ENCODE measurements at regions not wholly inside any gene's neighbourhood (a gene's known extent, or its start where the extent isn't known, plus 50 kb on each side); places are given as distances from the start of the nearest gene placed in this dataset.

DNA sequence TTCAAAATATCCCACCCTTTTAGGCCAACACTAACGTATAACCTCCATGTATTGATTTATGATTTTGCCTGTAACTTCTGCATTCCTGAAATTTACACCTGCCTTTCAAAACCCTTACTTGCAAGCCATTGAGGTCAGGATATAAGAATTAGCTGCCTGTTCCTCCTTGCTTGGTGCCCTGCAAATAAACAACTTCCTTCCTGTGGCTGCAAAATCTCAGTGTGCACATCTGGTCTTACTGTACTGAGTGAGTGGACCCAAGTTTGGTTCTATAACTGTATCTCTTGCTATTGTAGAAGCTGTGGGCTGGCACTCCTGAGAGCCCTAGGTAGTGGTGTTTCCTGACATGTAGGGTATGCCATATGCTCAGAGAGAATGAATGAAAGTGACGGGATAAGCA lies 191.1 kb upstream of the RASGRP1 start:
- no peak overlapping the region for H3K4me2 ChIP-seq
- H3K36me3 ChIP-seq (replicated peaks in 1 of 2; ENCODE audit: control insufficient read depth in 1 of 2, insufficient read depth in 2 of 2, low read length in 1 of 2): no peaks in the 10 kb centered on the region
- H3K9me2 ChIP-seq: no peaks in the 10 kb centered on the region
- H3K4me1 ChIP-seq (ENCODE audit: control insufficient read depth in 1 of 2, insufficient read depth in 2 of 2, low read depth in 1 of 2, low read length in 1 of 2): peaks cover 6 to 9% of the 10 kb centered on the region in 2 experiments; a peak in 2 of 4 replicates
- POLR2A ChIA-PET: no interaction called here
- H3K9me3 ChIP-seq: no peaks in the 10 kb centered on the region
- no peaks in the 10 kb centered on the region for H3K79me2 ChIP-seq (ENCODE audit: insufficient read depth)
- H4K20me1 ChIP-seq (ENCODE audit: insufficient read depth): no peaks in the 10 kb centered on the region
- H3K4me3 ChIP-seq (ENCODE audit: low read depth in 2 of 2, low read length in 1 of 2): no peak overlapping the region
- H2AFZ ChIP-seq (ENCODE audit: low read depth): no peak overlapping the region
- TF ChIP-seq, protein P1, sequence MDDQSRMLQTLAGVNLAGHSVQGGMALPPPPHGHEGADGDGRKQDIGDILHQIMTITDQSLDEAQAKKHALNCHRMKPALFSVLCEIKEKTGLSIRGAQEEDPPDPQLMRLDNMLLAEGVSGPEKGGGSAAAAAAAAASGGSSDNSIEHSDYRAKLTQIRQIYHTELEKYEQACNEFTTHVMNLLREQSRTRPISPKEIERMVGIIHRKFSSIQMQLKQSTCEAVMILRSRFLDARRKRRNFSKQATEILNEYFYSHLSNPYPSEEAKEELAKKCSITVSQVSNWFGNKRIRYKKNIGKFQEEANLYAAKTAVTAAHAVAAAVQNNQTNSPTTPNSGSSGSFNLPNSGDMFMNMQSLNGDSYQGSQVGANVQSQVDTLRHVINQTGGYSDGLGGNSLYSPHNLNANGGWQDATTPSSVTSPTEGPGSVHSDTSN (IDR thresholded peaks at IDR 0.05): no peak
- TF ChIP-seq, protein P2, sequence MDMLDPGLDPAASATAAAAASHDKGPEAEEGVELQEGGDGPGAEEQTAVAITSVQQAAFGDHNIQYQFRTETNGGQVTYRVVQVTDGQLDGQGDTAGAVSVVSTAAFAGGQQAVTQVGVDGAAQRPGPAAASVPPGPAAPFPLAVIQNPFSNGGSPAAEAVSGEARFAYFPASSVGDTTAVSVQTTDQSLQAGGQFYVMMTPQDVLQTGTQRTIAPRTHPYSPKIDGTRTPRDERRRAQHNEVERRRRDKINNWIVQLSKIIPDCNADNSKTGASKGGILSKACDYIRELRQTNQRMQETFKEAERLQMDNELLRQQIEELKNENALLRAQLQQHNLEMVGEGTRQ (IDR thresholded peaks at IDR 0.05; ENCODE audit: borderline replicate concordance, low read depth, low read length): no peak
- no peak for TF ChIP-seq EP300 (IDR thresholded peaks at IDR 0.05; ENCODE audit: borderline replicate concordance in 1 of 2, low read depth in 1 of 2, low read length in 1 of 2)
- H3K27me3 ChIP-seq (ENCODE audit: insufficient read depth): no peaks in the 10 kb centered on the region
- H3K27ac ChIP-seq (ENCODE audit: low read depth in 2 of 2, low read length in 1 of 2): no peak overlapping the region
- H3F3A ChIP-seq (replicated peaks; ENCODE audit: insufficient read depth): peaks cover 10% of the 10 kb centered on the region
- no peak overlapping the region for H3K9ac ChIP-seq
- 94% methylated on average over 2 of the region's 2 CpGs for WGBS (ENCODE audit: low lambda C conversion rate)
- no peak for DNase-seq
- CTCF ChIA-PET: no interaction called here

DNA sequence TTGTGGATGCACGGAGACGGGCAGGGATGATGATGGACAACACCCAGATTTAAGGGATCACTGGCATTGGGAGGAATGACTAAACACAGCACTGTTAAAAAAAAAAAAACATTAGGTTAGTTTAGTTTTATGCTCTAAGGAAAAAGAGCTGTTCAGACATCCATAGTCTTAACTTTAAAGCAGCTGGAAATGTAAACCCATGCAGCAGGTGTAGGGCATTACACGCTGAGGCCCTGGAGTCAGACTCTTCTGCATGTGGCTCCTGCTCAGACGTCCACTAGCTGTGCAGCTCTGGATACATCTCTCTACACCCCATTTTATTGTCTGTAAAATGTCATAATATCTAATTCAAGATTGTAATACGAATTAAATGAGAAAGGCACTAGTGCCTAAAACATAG lies 191.8 kb upstream of the RASGRP1 start:
- H3K36me3 ChIP-seq (replicated peaks in 1 of 2; ENCODE audit: control insufficient read depth in 1 of 2, insufficient read depth in 2 of 2, low read length in 1 of 2): no peaks in the 10 kb centered on the region
- no peaks in the 10 kb centered on the region for H3K79me2 ChIP-seq (ENCODE audit: insufficient read depth)
- ChIA-PET CTCF (no interaction called here), POLR2A (no interaction called here)
- no peak overlapping the region for H2AFZ ChIP-seq (ENCODE audit: low read depth)
- no peak overlapping the region for H3K4me3 ChIP-seq (ENCODE audit: low read depth in 2 of 2, low read length in 1 of 2)
- no peak overlapping the region for H3K4me2 ChIP-seq
- H3K9me3 ChIP-seq: no peaks in the 10 kb centered on the region
- no peak overlapping the region for H3K9ac ChIP-seq
- no peaks in the 10 kb centered on the region for H3K27me3 ChIP-seq (ENCODE audit: insufficient read depth)
- WGBS (ENCODE audit: low lambda C conversion rate): 88% methylated on average over 5 of the region's 5 CpGs
- no peak overlapping the region for H3K27ac ChIP-seq (ENCODE audit: low read depth in 2 of 2, low read length in 1 of 2)
- H3K4me1 ChIP-seq (ENCODE audit: control insufficient read depth in 1 of 2, insufficient read depth in 2 of 2, low read depth in 1 of 2, low read length in 1 of 2): peaks cover 6 to 9% of the 10 kb centered on the region in 2 experiments; a peak in 2 of 4 replicates
- H4K20me1 ChIP-seq (ENCODE audit: insufficient read depth): no peaks in the 10 kb centered on the region
- DNase-seq: no peak
- H3K9me2 ChIP-seq: no peaks in the 10 kb centered on the region
- H3F3A ChIP-seq (replicated peaks; ENCODE audit: insufficient read depth): peaks cover 10% of the 10 kb centered on the region
- TF ChIP-seq GABPA (IDR thresholded peaks at IDR 0.05; ENCODE audit: low read depth) (no peak), TCF12 (IDR thresholded peaks at IDR 0.05) (no peak), NFIC (IDR thresholded peaks at IDR 0.05; ENCODE audit: borderline replicate concordance) (no peak), FOXM1 (IDR thresholded peaks at IDR 0.05; ENCODE audit: low read depth) (no peak), MXI1 (IDR thresholded peaks at IDR 0.05; ENCODE audit: low read depth, low read length) (no peak), RAD21 (IDR thresholded peaks at IDR 0.05; ENCODE audit: low read length) (no peak), NRF1 (IDR thresholded peaks at IDR 0.05; ENCODE audit: low read depth, low read length) (no peak), SMC3 (IDR thresholded peaks at IDR 0.05; ENCODE audit: low read depth, low read length) (no peak), FOXJ3 (CRISPR knock-in tag; IDR thresholded peaks at IDR 0.05) (no peak), JUND (IDR thresholded peaks at IDR 0.05) (no peak), RCOR1 (IDR thresholded peaks at IDR 0.05; ENCODE audit: low read length) (no peak), EZH2phosphoT487 (IDR thresholded peaks at IDR 0.05; ENCODE audit: borderline replicate concordance, low read depth) (no peak), YY1 (IDR thresholded peaks at IDR 0.05; ENCODE audit: low read depth) (no peak), POLR2AphosphoS5 (IDR thresholded peaks at IDR 0.05; ENCODE audit: low read depth, low read length) (no peak)
- TF ChIP-seq, protein P3, sequence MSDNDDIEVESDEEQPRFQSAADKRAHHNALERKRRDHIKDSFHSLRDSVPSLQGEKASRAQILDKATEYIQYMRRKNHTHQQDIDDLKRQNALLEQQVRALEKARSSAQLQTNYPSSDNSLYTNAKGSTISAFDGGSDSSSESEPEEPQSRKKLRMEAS (IDR thresholded peaks at IDR 0.05; ENCODE audit: low read depth): no peak
- TF ChIP-seq, protein P4, sequence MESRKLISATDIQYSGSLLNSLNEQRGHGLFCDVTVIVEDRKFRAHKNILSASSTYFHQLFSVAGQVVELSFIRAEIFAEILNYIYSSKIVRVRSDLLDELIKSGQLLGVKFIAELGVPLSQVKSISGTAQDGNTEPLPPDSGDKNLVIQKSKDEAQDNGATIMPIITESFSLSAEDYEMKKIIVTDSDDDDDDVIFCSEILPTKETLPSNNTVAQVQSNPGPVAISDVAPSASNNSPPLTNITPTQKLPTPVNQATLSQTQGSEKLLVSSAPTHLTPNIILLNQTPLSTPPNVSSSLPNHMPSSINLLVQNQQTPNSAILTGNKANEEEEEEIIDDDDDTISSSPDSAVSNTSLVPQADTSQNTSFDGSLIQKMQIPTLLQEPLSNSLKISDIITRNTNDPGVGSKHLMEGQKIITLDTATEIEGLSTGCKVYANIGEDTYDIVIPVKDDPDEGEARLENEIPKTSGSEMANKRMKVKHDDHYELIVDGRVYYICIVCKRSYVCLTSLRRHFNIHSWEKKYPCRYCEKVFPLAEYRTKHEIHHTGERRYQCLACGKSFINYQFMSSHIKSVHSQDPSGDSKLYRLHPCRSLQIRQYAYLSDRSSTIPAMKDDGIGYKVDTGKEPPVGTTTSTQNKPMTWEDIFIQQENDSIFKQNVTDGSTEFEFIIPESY (IDR thresholded peaks at IDR 0.05; ENCODE audit: borderline replicate concordance, low read depth): no peak
- TF ChIP-seq, protein P5, sequence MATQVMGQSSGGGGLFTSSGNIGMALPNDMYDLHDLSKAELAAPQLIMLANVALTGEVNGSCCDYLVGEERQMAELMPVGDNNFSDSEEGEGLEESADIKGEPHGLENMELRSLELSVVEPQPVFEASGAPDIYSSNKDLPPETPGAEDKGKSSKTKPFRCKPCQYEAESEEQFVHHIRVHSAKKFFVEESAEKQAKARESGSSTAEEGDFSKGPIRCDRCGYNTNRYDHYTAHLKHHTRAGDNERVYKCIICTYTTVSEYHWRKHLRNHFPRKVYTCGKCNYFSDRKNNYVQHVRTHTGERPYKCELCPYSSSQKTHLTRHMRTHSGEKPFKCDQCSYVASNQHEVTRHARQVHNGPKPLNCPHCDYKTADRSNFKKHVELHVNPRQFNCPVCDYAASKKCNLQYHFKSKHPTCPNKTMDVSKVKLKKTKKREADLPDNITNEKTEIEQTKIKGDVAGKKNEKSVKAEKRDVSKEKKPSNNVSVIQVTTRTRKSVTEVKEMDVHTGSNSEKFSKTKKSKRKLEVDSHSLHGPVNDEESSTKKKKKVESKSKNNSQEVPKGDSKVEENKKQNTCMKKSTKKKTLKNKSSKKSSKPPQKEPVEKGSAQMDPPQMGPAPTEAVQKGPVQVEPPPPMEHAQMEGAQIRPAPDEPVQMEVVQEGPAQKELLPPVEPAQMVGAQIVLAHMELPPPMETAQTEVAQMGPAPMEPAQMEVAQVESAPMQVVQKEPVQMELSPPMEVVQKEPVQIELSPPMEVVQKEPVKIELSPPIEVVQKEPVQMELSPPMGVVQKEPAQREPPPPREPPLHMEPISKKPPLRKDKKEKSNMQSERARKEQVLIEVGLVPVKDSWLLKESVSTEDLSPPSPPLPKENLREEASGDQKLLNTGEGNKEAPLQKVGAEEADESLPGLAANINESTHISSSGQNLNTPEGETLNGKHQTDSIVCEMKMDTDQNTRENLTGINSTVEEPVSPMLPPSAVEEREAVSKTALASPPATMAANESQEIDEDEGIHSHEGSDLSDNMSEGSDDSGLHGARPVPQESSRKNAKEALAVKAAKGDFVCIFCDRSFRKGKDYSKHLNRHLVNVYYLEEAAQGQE (IDR thresholded peaks at IDR 0.05; ENCODE audit: low read depth, low read length): no peak
- TF ChIP-seq, protein P6, sequence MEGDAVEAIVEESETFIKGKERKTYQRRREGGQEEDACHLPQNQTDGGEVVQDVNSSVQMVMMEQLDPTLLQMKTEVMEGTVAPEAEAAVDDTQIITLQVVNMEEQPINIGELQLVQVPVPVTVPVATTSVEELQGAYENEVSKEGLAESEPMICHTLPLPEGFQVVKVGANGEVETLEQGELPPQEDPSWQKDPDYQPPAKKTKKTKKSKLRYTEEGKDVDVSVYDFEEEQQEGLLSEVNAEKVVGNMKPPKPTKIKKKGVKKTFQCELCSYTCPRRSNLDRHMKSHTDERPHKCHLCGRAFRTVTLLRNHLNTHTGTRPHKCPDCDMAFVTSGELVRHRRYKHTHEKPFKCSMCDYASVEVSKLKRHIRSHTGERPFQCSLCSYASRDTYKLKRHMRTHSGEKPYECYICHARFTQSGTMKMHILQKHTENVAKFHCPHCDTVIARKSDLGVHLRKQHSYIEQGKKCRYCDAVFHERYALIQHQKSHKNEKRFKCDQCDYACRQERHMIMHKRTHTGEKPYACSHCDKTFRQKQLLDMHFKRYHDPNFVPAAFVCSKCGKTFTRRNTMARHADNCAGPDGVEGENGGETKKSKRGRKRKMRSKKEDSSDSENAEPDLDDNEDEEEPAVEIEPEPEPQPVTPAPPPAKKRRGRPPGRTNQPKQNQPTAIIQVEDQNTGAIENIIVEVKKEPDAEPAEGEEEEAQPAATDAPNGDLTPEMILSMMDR (IDR thresholded peaks at IDR 0.05): no peak

All from SK-N-SH (cell line).